K562 (cell line): ENCODE measurements at regions not wholly inside any gene's neighbourhood (a gene's known extent, or its start where the extent isn't known, plus 50 kb on each side); places are given as distances from the start of the nearest gene placed in this dataset.

Experiments used
- FOXK1 ChIP-seq: sonication (generic); formaldehyde crosslinking; IDR thresholded peaks from 2 replicates; pipeline ENCODE4 v1.8.0; 2022; ENCODE audit warnings: missing genetic modification reagents, mild to moderate bottlenecking, borderline replicate concordance
- PCBP1 ChIP-seq: fragments of 200-400 bp; formaldehyde crosslinking; IDR thresholded peaks from 2 replicates; pipeline ENCODE4 v1.6.1; 2018; ENCODE audit warnings: mild to moderate bottlenecking, low read depth, low read length; ENCODE audit not compliant: poor library complexity, severe bottlenecking
- PHF20 ChIP-seq: fragments of 450-650 bp; IDR thresholded peaks from 2 replicates; pipeline ENCODE4 v1.6.1; 2018; ENCODE audit not compliant: partially characterized antibody
- SAP30 ChIP-seq: fragments of 200-600 bp; sonication (generic); IDR thresholded peaks from 2 replicates; pipeline ENCODE4 v1.6.1; 2012; ENCODE audit warnings: borderline replicate concordance, low read depth, mild to moderate bottlenecking, moderate library complexity, low read length, control low read depth, inconsistent platforms; ENCODE audit not compliant: insufficient read depth, poor library complexity, severe bottlenecking
- SMARCE1 ChIP-seq: fragments of 450-650 bp; IDR thresholded peaks from 2 replicates; pipeline ENCODE4 v1.7.1; 2016; ENCODE audit warnings: mild to moderate bottlenecking
- ZNF23 ChIP-seq: fragments of 250-450 bp; sonication (Bioruptor Pico); IDR thresholded peaks from 2 replicates; pipeline ENCODE4 v1.4.0; 2020; ENCODE audit warnings: mild to moderate bottlenecking
- ZNF274 ChIP-seq: IDR thresholded peaks from 2 replicates; pipeline ENCODE4 v1.6.1; 2011; ENCODE audit warnings: low read depth, mild to moderate bottlenecking, low read length, moderate library complexity, borderline replicate concordance
- ZNF311 ChIP-seq: fragments of 250-450 bp; sonication (Bioruptor Pico); IDR thresholded peaks from 2 replicates; pipeline ENCODE4 v1.4.0; 2020; ENCODE audit warnings: mild to moderate bottlenecking, moderate library complexity
- ZNF644 ChIP-seq: fragments of 200-800 bp; sonication (Bioruptor generic); IDR thresholded peaks from 2 replicates; pipeline ENCODE4 v1.6.1; 2016; ENCODE audit warnings: low read depth, missing genetic modification characterization, missing compliant biosample characterization
- TF ChIP-seq, protein P1 (sequence below), 3 experiments: IDR thresholded peaks in 2 of 3; conservative IDR thresholded peaks in 1 of 3; 2 replicates each; pipeline ENCODE4 v1.5.1; 2011 to 2012; ENCODE audit warnings: low read length in 3 of 3, mild to moderate bottlenecking in 3 of 3, control low read depth in 2 of 3, improper control_type of control experiment in 1 of 3, inconsistent platforms in 1 of 3, low read depth in 1 of 3, mixed read lengths in 1 of 3, moderate library complexity in 1 of 3; ENCODE audit not compliant: insufficient read depth in 2 of 3
- TF ChIP-seq, protein P2 (sequence below): sonication (generic); formaldehyde crosslinking; IDR thresholded peaks from 2 replicates; pipeline ENCODE4 v1.8.0; 2022; ENCODE audit warnings: missing genetic modification reagents, mild to moderate bottlenecking, moderate library complexity, borderline replicate concordance
- TF ChIP-seq, protein P3 (sequence below): sonication (generic); formaldehyde crosslinking; IDR thresholded peaks from 2 replicates; pipeline ENCODE4 v1.8.0; 2022; ENCODE audit warnings: mild to moderate bottlenecking, missing genetic modification reagents, borderline replicate concordance

DNA sequence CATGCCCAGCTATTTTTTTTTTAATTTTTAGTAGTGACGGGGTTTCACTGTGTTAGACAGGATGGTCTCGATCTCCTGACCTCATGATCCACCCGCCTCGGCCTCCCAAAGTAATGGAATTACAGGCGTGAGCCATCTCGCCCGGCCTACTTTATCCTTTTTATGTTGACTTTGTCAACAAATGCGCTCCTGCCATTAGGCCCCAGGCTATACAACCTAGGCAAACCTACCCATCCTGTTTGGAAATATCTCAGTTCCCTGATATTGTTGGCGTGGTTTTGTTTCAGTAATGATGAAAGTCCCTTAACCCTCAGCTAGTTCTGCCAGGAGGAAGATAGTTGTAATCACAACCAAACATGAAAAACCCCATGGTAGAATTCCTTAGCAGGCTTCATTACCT lies 249.4 kb upstream of the SOX11 start:
- TF ChIP-seq, protein P1, sequence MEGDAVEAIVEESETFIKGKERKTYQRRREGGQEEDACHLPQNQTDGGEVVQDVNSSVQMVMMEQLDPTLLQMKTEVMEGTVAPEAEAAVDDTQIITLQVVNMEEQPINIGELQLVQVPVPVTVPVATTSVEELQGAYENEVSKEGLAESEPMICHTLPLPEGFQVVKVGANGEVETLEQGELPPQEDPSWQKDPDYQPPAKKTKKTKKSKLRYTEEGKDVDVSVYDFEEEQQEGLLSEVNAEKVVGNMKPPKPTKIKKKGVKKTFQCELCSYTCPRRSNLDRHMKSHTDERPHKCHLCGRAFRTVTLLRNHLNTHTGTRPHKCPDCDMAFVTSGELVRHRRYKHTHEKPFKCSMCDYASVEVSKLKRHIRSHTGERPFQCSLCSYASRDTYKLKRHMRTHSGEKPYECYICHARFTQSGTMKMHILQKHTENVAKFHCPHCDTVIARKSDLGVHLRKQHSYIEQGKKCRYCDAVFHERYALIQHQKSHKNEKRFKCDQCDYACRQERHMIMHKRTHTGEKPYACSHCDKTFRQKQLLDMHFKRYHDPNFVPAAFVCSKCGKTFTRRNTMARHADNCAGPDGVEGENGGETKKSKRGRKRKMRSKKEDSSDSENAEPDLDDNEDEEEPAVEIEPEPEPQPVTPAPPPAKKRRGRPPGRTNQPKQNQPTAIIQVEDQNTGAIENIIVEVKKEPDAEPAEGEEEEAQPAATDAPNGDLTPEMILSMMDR (IDR thresholded peaks at IDR 0.05 in 2 of 3, conservative IDR thresholded peaks at IDR 0.05 in 1 of 3; ENCODE audit: insufficient read depth in 2 of 3, low read depth in 1 of 3, low read length in 3 of 3): no peak
- TF ChIP-seq SAP30: no peak
- TF ChIP-seq ZNF274: no peak
- TF ChIP-seq SMARCE1: no peak
- TF ChIP-seq FOXK1: no peak
- no peak for TF ChIP-seq PCBP1
- TF ChIP-seq PHF20: no peak
- TF ChIP-seq, protein P2, sequence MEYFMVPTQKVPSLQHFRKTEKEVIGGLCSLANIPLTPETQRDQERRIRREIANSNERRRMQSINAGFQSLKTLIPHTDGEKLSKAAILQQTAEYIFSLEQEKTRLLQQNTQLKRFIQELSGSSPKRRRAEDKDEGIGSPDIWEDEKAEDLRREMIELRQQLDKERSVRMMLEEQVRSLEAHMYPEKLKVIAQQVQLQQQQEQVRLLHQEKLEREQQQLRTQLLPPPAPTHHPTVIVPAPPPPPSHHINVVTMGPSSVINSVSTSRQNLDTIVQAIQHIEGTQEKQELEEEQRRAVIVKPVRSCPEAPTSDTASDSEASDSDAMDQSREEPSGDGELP (CRISPR knock-in tag): no peak
- TF ChIP-seq, protein P3, sequence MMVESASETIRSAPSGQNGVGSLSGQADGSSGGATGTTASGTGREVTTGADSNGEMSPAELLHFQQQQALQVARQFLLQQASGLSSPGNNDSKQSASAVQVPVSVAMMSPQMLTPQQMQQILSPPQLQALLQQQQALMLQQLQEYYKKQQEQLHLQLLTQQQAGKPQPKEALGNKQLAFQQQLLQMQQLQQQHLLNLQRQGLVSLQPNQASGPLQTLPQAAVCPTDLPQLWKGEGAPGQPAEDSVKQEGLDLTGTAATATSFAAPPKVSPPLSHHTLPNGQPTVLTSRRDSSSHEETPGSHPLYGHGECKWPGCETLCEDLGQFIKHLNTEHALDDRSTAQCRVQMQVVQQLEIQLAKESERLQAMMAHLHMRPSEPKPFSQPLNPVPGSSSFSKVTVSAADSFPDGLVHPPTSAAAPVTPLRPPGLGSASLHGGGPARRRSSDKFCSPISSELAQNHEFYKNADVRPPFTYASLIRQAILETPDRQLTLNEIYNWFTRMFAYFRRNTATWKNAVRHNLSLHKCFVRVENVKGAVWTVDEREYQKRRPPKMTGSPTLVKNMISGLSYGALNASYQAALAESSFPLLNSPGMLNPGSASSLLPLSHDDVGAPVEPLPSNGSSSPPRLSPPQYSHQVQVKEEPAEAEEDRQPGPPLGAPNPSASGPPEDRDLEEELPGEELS: no peak
- TF ChIP-seq ZNF311 (CRISPR knock-in tag): no peak
- TF ChIP-seq ZNF23 (CRISPR knock-in tag): no peak
- TF ChIP-seq ZNF644 (tag): no peak
